NT2/D1 (cell line): ENCODE measurements at regions not wholly inside any gene's neighbourhood (a gene's known extent, or its start where the extent isn't known, plus 50 kb on each side); places are given as distances from the start of the nearest gene placed in this dataset.

Experiments used
- SUZ12 ChIP-seq: IDR thresholded peaks from 2 replicates; pipeline ENCODE4 v1.6.1; 2011; ENCODE audit not compliant: insufficient read length, insufficient read depth; ENCODE audit errors: extremely low read depth
- YY1 ChIP-seq: IDR thresholded peaks from 2 replicates; pipeline ENCODE4 v1.6.1; 2011; ENCODE audit not compliant: insufficient read length, insufficient read depth
- ZNF274 ChIP-seq: IDR thresholded peaks from 2 replicates; pipeline ENCODE4 v1.6.1; 2011; ENCODE audit warnings: mild to moderate bottlenecking, low read depth, low read length

- no peak for TF ChIP-seq ZNF274
- no peak for TF ChIP-seq YY1
- TF ChIP-seq SUZ12: no peak
Observed at GRCh38 chr12:131599190-131600159, 111.4 kb upstream of the SFSWAP start.
